AG04449 (cell line): ENCODE measurements at regions not wholly inside any gene's neighbourhood (a gene's known extent, or its start where the extent isn't known, plus 50 kb on each side); places are given as distances from the start of the nearest gene placed in this dataset.
"Not testable (repeated sequence)": the region's sequence is repeated elsewhere in the genome, so short reads cannot be mapped to it uniquely, and the experiment has no call there.

ENCODE experiments used
- CTCF ChIA-PET: fragments of 350-600 bp; formaldehyde crosslinking; extraction: SDS; loops from one replicate; lab custom pipeline; 2021; ENCODE audit warnings: antibody characterized with exemption; lab: Yijun Ruan, JAX
- POLR2A ChIA-PET: fragments of 400-600, 350-600 bp; formaldehyde crosslinking; extraction: SDS; loops from one replicate; lab custom pipeline; 2020; ENCODE audit warnings: antibody characterized with exemption, inconsistent platforms; lab: Yijun Ruan, JAX
- DNase-seq: peaks from one replicate; pipeline ENCODE4 v3.0.0-alpha.2; 2010; ENCODE audit warnings: low read depth, low spot score
- H3K4me3 ChIP-seq: 2 replicates; pipeline ENCODE4 v1.5.1; 2011; ENCODE audit warnings: low read depth, mild to moderate bottlenecking, control low read depth, low read length
- TF ChIP-seq, protein P1 (sequence below): IDR thresholded peaks from one replicate; pipeline ENCODE4 v1.5.1; 2011; ENCODE audit warnings: mild to moderate bottlenecking, moderate library complexity, low read length, control low read depth, inconsistent platforms; ENCODE audit not compliant: insufficient read depth; ENCODE audit errors: missing control alignments

DNA sequence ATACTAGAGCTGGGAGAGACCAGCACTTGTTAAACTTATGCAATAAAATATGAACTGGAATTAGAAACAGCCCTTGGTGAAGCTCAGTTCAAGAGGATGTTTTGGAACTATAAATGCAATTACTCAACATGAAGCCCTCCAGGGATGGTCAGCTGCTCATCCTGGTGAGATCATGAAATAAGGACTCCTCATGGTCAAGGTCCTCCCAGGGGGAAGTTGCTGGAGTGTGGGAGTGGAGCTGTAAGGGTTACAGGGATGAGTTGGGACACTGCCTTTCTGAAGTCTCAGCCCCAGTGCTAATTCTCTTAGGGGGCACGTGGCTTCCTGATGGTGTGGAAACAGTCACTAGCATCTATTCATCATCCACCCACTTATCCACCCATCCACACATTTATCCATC lies 301.7 kb upstream of the SFSWAP start:
- ChIA-PET CTCF (no interaction called here), POLR2A (no interaction called here)
- TF ChIP-seq, protein P1, sequence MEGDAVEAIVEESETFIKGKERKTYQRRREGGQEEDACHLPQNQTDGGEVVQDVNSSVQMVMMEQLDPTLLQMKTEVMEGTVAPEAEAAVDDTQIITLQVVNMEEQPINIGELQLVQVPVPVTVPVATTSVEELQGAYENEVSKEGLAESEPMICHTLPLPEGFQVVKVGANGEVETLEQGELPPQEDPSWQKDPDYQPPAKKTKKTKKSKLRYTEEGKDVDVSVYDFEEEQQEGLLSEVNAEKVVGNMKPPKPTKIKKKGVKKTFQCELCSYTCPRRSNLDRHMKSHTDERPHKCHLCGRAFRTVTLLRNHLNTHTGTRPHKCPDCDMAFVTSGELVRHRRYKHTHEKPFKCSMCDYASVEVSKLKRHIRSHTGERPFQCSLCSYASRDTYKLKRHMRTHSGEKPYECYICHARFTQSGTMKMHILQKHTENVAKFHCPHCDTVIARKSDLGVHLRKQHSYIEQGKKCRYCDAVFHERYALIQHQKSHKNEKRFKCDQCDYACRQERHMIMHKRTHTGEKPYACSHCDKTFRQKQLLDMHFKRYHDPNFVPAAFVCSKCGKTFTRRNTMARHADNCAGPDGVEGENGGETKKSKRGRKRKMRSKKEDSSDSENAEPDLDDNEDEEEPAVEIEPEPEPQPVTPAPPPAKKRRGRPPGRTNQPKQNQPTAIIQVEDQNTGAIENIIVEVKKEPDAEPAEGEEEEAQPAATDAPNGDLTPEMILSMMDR = no peak
- no peak overlapping the region for H3K4me3 ChIP-seq
- no peak for DNase-seq

GRCh38 chr12:131411827-131412226 lies 299.1 kb upstream of the SFSWAP start:
- CTCF ChIA-PET = not testable (repeated sequence)

GRCh38 chr12:131413006-131413405 lies 297.9 kb upstream of the SFSWAP start:
- DNase-seq = no peak
- TF ChIP-seq, protein P1 = no peak
- H3K4me3 ChIP-seq = no peak overlapping the region
- ChIA-PET POLR2A (no interaction called here), CTCF (no interaction called here)

More at GRCh38 chr12:131411827-131412226, 299.1 kb upstream of the SFSWAP start:
- DNase-seq, POLR2A ChIA-PET, H3K4me3 ChIP-seq: not testable (repeated sequence)

DNA sequence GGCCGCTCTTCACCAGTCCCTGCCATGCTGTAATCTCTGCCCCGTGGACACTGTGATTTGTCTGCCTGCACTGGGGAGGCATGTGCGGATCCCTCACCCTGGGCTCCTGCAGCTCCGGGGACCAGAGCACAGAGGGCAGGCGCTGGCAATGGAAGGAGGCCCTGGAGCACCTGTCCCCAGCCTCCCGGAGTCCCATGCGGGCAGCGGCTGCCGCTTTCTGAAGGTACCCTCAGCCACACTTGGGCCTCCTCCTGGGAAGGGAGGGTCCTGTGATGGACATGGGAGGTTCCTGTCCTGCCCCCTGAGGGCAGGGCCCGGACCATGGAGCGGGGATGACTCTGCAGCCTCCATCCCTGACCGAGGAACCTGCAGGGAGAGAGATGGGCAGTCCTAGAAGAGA lies 297.4 kb upstream of the SFSWAP start:
- no peak for DNase-seq

DNA sequence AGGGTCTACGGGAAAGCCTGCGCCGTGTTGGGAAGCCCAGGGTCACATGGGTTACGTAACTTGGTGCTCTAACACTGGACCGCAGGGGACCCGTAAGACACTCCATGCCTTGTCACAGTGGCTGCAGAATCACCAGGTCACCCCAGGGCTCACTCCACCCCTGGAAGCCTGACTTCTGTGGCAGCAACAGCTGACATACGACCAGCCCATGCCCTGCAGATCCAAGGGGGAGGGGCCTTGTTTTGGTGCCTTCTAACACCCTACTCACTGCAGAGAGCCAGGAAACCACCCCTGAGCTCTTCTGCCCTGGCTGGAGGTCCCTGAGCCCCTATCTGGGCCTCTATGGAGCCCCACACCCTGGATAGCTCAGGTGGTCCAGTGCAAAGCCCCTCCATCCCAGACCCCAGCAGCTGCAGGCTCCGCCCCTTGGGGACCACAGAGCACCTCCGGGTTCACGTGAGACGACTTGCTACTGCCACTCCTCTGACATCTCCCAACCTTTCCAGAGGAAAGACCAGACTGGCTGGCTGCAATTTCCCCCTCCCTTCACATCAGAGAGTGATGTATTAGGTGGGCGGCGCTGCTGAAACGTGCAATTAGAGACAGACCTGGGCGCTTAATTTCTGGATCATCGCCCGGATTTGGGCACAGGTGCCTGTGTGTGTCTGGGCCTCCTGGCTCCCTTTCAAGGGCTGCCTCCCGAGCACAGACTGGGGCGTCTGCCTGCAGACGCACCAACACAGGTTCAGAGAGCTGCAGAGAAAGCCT lies 296.6 kb upstream of the SFSWAP start:
- CTCF ChIA-PET, DNase-seq, POLR2A ChIA-PET, H3K4me3 ChIP-seq: not testable (repeated sequence)

More for the DNA sequence above, 297.4 kb upstream of the SFSWAP start:
- POLR2A ChIA-PET = no interaction called here
- H3K4me3 ChIP-seq = no peak overlapping the region
- CTCF ChIA-PET = no interaction called here
- TF ChIP-seq, protein P1 = no peak

DNA sequence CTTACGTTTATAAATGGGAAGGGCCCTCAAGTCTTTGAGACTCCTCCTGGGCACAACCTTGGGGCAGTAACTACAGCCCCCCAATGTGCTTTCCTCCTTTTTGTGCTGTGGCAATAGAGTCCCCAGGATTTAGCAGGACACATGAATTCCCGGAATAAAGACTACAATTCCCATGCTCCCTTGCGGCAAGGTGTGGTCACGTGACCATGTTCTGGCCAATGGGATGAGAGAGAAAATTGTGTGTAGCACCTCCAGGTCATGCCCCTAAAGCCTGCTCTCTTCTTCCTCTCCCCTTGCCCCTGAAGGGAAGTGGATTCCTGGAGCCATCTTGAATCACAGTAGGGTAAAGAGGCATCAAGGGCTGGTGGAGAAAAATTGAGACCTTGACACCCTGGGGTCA lies 295.1 kb upstream of the SFSWAP start:
- POLR2A ChIA-PET = no interaction called here
- TF ChIP-seq, protein P1 = no peak
- CTCF ChIA-PET = no interaction called here
- no peak for DNase-seq
- H3K4me3 ChIP-seq = no peak overlapping the region

- ChIA-PET POLR2A (no interaction called here), CTCF (no interaction called here)
- TF ChIP-seq, protein P1 = no peak
- no peak overlapping the region for H3K4me3 ChIP-seq
- no peak for DNase-seq
Measured at GRCh38 chr12:131418121-131418520, 292.8 kb upstream of the SFSWAP start.
